KMS-11 (cell line): ENCODE measurements at regions not wholly inside any gene's neighbourhood (a gene's known extent, or its start where the extent isn't known, plus 50 kb on each side); places are given as distances from the start of the nearest gene placed in this dataset.

Experiments used
- H2AFZ ChIP-seq: fragments of 200-600 bp; sonication (generic); 2 replicates; pipeline ENCODE4 v1.6.1; 2016; ENCODE audit warnings: antibody characterized with exemption, mixed run types, low read depth
- H3K27ac ChIP-seq: fragments of 200-600 bp; sonication (generic); 2 replicates; pipeline ENCODE4 v1.6.1; 2016; ENCODE audit warnings: mild to moderate bottlenecking, mixed run types
- H3K27me3 ChIP-seq: fragments of 200-600 bp; sonication (generic); 2 replicates; pipeline ENCODE4 v1.6.1; 2017; ENCODE audit warnings: mild to moderate bottlenecking, low read depth, mixed run types, moderate library complexity; ENCODE audit not compliant: insufficient read depth
- H3K36me3 ChIP-seq: fragments of 200-600 bp; sonication (generic); 2 replicates; pipeline ENCODE4 v1.6.1; 2017; ENCODE audit warnings: mild to moderate bottlenecking, mixed run types; ENCODE audit not compliant: insufficient read depth
- H3K4me1 ChIP-seq: fragments of 200-600 bp; sonication (generic); 2 replicates; pipeline ENCODE4 v1.6.1; 2016; ENCODE audit warnings: mild to moderate bottlenecking, low read depth, mixed run types; ENCODE audit not compliant: poor library complexity, severe bottlenecking
- H3K4me2 ChIP-seq: fragments of 200-600 bp; sonication (generic); 2 replicates; pipeline ENCODE4 v1.7.0; 2016; ENCODE audit warnings: mild to moderate bottlenecking, mixed run types
- H3K4me3 ChIP-seq: fragments of 200-600 bp; sonication (generic); IDR thresholded peaks from 2 replicates; pipeline ENCODE4 v1.6.1; 2017; ENCODE audit warnings: low read depth, low read length, mixed read lengths; ENCODE audit not compliant: insufficient read depth
- H3K79me2 ChIP-seq: fragments of 200-600 bp; sonication (generic); 2 replicates; pipeline ENCODE4 v1.6.1; 2016; ENCODE audit warnings: low read depth, mixed run types; ENCODE audit not compliant: insufficient read depth
- H3K9ac ChIP-seq: fragments of 200-600 bp; sonication (generic); 2 replicates; pipeline ENCODE4 v1.6.1; 2016; ENCODE audit warnings: mild to moderate bottlenecking, mixed run types
- H4K20me1 ChIP-seq: fragments of 200-600 bp; sonication (generic); 2 replicates; pipeline ENCODE4 v1.6.1; 2016; ENCODE audit warnings: mild to moderate bottlenecking, mixed run types; ENCODE audit not compliant: insufficient read depth
- TF ChIP-seq, protein P1 (sequence below): fragments of 200-600 bp; sonication (generic); conservative IDR thresholded peaks from 2 replicates; pipeline ENCODE4 v1.6.1; 2017; ENCODE audit warnings: low read depth, mild to moderate bottlenecking, antibody characterized with exemption, low read length, moderate library complexity, mixed read lengths

GRCh38 chr5:155908543-155908942 is 418.4 kb upstream of the SGCD start:
- Histone ChIP-seq H3K27ac (no peak overlapping the region), H3K79me2 (no peaks in the 10 kb centered on the region), H3K27me3 (no peaks in the 10 kb centered on the region), H3K4me3 (no peak overlapping the region), H4K20me1 (no peaks in the 10 kb centered on the region), H3K4me1 (no peaks in the 10 kb centered on the region), H3K36me3 (no peaks in the 10 kb centered on the region), H2AFZ (no peak overlapping the region), H3K4me2 (no peak overlapping the region), H3K9ac (no peak overlapping the region)
- TF ChIP-seq, protein P1, sequence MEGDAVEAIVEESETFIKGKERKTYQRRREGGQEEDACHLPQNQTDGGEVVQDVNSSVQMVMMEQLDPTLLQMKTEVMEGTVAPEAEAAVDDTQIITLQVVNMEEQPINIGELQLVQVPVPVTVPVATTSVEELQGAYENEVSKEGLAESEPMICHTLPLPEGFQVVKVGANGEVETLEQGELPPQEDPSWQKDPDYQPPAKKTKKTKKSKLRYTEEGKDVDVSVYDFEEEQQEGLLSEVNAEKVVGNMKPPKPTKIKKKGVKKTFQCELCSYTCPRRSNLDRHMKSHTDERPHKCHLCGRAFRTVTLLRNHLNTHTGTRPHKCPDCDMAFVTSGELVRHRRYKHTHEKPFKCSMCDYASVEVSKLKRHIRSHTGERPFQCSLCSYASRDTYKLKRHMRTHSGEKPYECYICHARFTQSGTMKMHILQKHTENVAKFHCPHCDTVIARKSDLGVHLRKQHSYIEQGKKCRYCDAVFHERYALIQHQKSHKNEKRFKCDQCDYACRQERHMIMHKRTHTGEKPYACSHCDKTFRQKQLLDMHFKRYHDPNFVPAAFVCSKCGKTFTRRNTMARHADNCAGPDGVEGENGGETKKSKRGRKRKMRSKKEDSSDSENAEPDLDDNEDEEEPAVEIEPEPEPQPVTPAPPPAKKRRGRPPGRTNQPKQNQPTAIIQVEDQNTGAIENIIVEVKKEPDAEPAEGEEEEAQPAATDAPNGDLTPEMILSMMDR = no peak

DNA sequence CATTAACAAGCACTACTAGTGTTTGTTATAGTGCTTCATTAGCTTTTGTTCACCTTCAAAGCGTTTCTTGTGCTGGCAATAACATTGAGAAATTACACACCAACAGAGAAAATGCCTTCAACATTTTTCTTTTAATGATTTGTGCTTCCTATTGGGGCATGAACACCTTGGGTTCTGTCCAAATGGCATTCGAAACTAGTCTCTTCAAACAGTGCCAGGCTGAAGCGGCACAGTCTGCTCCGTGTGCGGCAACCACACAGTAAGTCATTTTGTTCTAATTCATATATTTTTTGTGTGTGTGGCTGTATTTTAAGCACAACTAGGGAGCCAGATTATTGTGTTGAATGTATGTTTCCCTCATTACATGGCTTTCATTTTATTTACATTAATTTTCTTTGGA is 414.7 kb upstream of the SGCD start:
- no peaks in the 10 kb centered on the region for H3K27me3 ChIP-seq
- no peaks in the 10 kb centered on the region for H3K79me2 ChIP-seq
- H3K36me3 ChIP-seq = no peaks in the 10 kb centered on the region
- no peaks in the 10 kb centered on the region for H4K20me1 ChIP-seq
- no peak overlapping the region for H3K4me2 ChIP-seq
- no peak overlapping the region for H3K27ac ChIP-seq
- H3K4me3 ChIP-seq = no peak overlapping the region
- TF ChIP-seq, protein P1 = no peak
- no peak overlapping the region for H2AFZ ChIP-seq
- H3K4me1 ChIP-seq = no peaks in the 10 kb centered on the region
- no peak overlapping the region for H3K9ac ChIP-seq

DNA sequence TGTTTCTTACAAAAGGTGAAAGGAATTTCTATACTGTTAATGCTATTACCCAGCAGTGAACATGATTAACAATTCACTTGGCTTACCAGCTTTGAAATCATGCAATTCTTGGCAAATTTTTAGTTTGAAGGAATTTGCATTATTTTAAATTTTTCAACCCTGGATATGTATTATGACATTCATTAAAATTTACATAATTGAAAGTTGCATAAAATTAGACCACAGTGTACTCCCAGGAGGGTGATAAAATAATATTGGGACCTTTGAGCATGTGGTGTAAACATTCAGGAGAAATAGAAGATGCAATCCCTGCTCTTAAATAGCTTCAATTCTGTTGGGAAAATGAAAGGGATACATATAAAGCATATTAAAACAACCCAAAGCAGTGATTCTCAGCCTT is 412.2 kb upstream of the SGCD start:
- H3K9ac ChIP-seq = no peak overlapping the region
- H3K4me1 ChIP-seq = no peaks in the 10 kb centered on the region
- H4K20me1 ChIP-seq = no peaks in the 10 kb centered on the region
- H3K4me3 ChIP-seq = no peak overlapping the region
- TF ChIP-seq, protein P1 = no peak
- H3K27ac ChIP-seq = no peak overlapping the region
- H3K79me2 ChIP-seq = no peaks in the 10 kb centered on the region
- H2AFZ ChIP-seq = no peak overlapping the region
- H3K4me2 ChIP-seq = no peak overlapping the region
- H3K27me3 ChIP-seq = no peaks in the 10 kb centered on the region
- H3K36me3 ChIP-seq = no peaks in the 10 kb centered on the region

- TF ChIP-seq, protein P1 = no peak
Observed at GRCh38 chr5:155915601-155916000, 411.4 kb upstream of the SGCD start.

More at GRCh38 chr5:155915601-155916000, 411.4 kb upstream of the SGCD start:
- no peak overlapping the region for H3K27ac ChIP-seq
- no peaks in the 10 kb centered on the region for H3K27me3 ChIP-seq
- no peak overlapping the region for H3K9ac ChIP-seq
- H3K79me2 ChIP-seq = no peaks in the 10 kb centered on the region
- no peak overlapping the region for H3K4me3 ChIP-seq
- H4K20me1 ChIP-seq = no peaks in the 10 kb centered on the region
- no peaks in the 10 kb centered on the region for H3K36me3 ChIP-seq
- H2AFZ ChIP-seq = no peak overlapping the region
- no peaks in the 10 kb centered on the region for H3K4me1 ChIP-seq
- H3K4me2 ChIP-seq = no peak overlapping the region
